GM12878 (cell line): ENCODE measurements at regions not wholly inside any gene's neighbourhood (a gene's known extent, or its start where the extent isn't known, plus 50 kb on each side); places are given as distances from the start of the nearest gene placed in this dataset.

Experiments
- ATAC-seq: fragments of 200-7000 bp; cut with Tn5 transposase; 3 replicates; pipeline ENCODE4 v1.9.1; 2020; ENCODE audit warnings: mild to moderate bottlenecking, moderate library complexity
- BruUV-seq: library from RNA; stranded (reverse); fragments of 400-500 nt; replicated peaks from 2 replicates; lab custom pipeline; 2021; lab: Mats Ljungman, UMichigan
- CTCF ChIA-PET: fragments of 300-600 bp; sonication (Branson Sonifier 250); formaldehyde crosslinking; extraction: SDS; loops from one replicate; lab custom pipeline; 2021; ENCODE audit warnings: inconsistent platforms; lab: Yijun Ruan, JAX
- POLR2A ChIA-PET: fragments of 350-600 bp; formaldehyde crosslinking; extraction: SDS; loops from one replicate; lab custom pipeline; 2021; ENCODE audit warnings: inconsistent platforms; lab: Charles Lee
- RAD21 ChIA-PET: fragments of 300-600 bp; sonication (Branson Sonifier 250); formaldehyde crosslinking; loops from one replicate; lab custom pipeline; 2023; ENCODE audit warnings: antibody characterized with exemption; ENCODE audit not compliant: unreplicated experiment; lab: Charles Lee
- SMC1A ChIA-PET: fragments of 300-600 bp; sonication (Branson Sonifier 250); formaldehyde crosslinking; loops from one replicate; lab custom pipeline; 2023; ENCODE audit not compliant: unreplicated experiment, uncharacterized antibody; lab: Charles Lee
- DNase-seq: peaks from one replicate; pipeline ENCODE4 v3.0.0-alpha.2; 2011; ENCODE audit warnings: low read depth, low spot score
- FAIRE-seq: peaks from 3 replicates; lab custom pipeline; 2011; peaks lifted over from hg19 to GRCh38; lab: Jason Lieb, UNC
- H2AFZ ChIP-seq: 2 replicates; pipeline ENCODE4 v1.6.0; 2011; ENCODE audit warnings: low read depth, low read length, control low read depth; ENCODE audit not compliant: control insufficient read depth
- H3K27ac ChIP-seq: 2 replicates; pipeline ENCODE4 v1.5.1; 2011; ENCODE audit warnings: control low read depth; ENCODE audit not compliant: control insufficient read depth, insufficient read depth
- H3K27me3 ChIP-seq, 2 experiments: replicated peaks in 1 of 2; 2 replicates each; pipeline versions ENCODE4 v1.6.0 to v1.6.1; 2011; ENCODE audit warnings: low read length in 1 of 2; ENCODE audit not compliant: control insufficient read depth in 2 of 2, insufficient read depth in 2 of 2
- H3K36me3 ChIP-seq, 2 experiments: 2 replicates each; pipeline ENCODE4 v1.5.1; 2011; ENCODE audit warnings: low read length in 1 of 2; ENCODE audit not compliant: control insufficient read depth in 2 of 2, insufficient read depth in 2 of 2
- H3K4me1 ChIP-seq: 2 replicates; pipeline ENCODE4 v1.6.1; 2011; ENCODE audit warnings: mild to moderate bottlenecking, low read length, moderate library complexity, mixed read lengths; ENCODE audit not compliant: control insufficient read depth, insufficient read depth
- H3K4me2 ChIP-seq: 2 replicates; pipeline ENCODE4 v1.6.0; 2011; ENCODE audit warnings: control low read depth; ENCODE audit not compliant: control insufficient read depth, insufficient read depth
- H3K4me3 ChIP-seq: fragments of 200-600 bp; sonication (generic); 2 replicates; pipeline ENCODE4 v1.5.1; 2016
- H3K79me2 ChIP-seq: 2 replicates; pipeline ENCODE4 v1.6.0; 2011; ENCODE audit warnings: low read length; ENCODE audit not compliant: control insufficient read depth, insufficient read depth
- H3K9ac ChIP-seq: 2 replicates; pipeline ENCODE4 v1.8.0; 2011; ENCODE audit warnings: low read length, control low read depth, mixed read lengths; ENCODE audit not compliant: control insufficient read depth, insufficient read depth
- H3K9me3 ChIP-seq: replicated peaks from 3 replicates; pipeline ENCODE4 v1.5.1; 2011; ENCODE audit warnings: mild to moderate bottlenecking, low read length; ENCODE audit not compliant: control insufficient read depth, insufficient read depth
- H4K20me1 ChIP-seq: 2 replicates; pipeline ENCODE4 v1.6.0; 2011; ENCODE audit not compliant: control insufficient read depth, insufficient read depth
- CHD2 ChIP-seq: IDR thresholded peaks from 2 replicates; pipeline ENCODE4 v1.6.1; 2011; ENCODE audit warnings: low read depth, low read length, improper control_type of control experiment, borderline replicate concordance
- HDAC2 ChIP-seq: fragments of 200-600 bp; sonication (generic); IDR thresholded peaks from 2 replicates; pipeline ENCODE4 v1.6.1; 2017
- JUND ChIP-seq: IDR thresholded peaks from 2 replicates; pipeline ENCODE4 v1.6.1; 2012; ENCODE audit warnings: low read depth, mild to moderate bottlenecking, low read length, improper control_type of control experiment, moderate library complexity
- NR2C1 ChIP-seq: fragments of 450-650 bp; IDR thresholded peaks from 2 replicates; pipeline ENCODE4 v1.6.1; 2017; ENCODE audit warnings: antibody characterized with exemption, mild to moderate bottlenecking, moderate library complexity
- NR2C2 ChIP-seq: IDR thresholded peaks from 2 replicates; pipeline ENCODE4 v1.6.1; 2011; ENCODE audit warnings: borderline replicate concordance, low read depth; ENCODE audit not compliant: control insufficient read depth, insufficient read length
- NR2F1 ChIP-seq: fragments of 450-650 bp; conservative IDR thresholded peaks from 2 replicates; pipeline ENCODE4 v1.6.1; 2017; ENCODE audit warnings: mild to moderate bottlenecking
- POLR2A ChIP-seq: IDR thresholded peaks from 2 replicates; pipeline ENCODE4 v1.6.1; 2011; ENCODE audit warnings: low read depth, mild to moderate bottlenecking, low read length
- RBBP5 ChIP-seq: fragments of 200-600 bp; sonication (generic); conservative IDR thresholded peaks from 2 replicates; pipeline ENCODE4 v1.6.1; 2016
- SMAD1 ChIP-seq: fragments of 450-650 bp; IDR thresholded peaks from 2 replicates; pipeline ENCODE4 v1.6.1; 2018; ENCODE audit warnings: mild to moderate bottlenecking, low read depth; ENCODE audit not compliant: partially characterized antibody
- STAT1 ChIP-seq: fragments of 450-650 bp; conservative IDR thresholded peaks from 2 replicates; pipeline ENCODE4 v1.6.1; 2014; ENCODE audit warnings: antibody characterized with exemption, mild to moderate bottlenecking
- YY1 ChIP-seq: IDR thresholded peaks from 2 replicates; pipeline ENCODE4 v1.6.1; 2011; ENCODE audit warnings: low read depth, mild to moderate bottlenecking, low read length
- ZSCAN29 ChIP-seq: fragments of 450-650 bp; IDR thresholded peaks from 2 replicates; pipeline ENCODE4 v1.6.1; 2017; ENCODE audit warnings: mild to moderate bottlenecking, moderate library complexity
- WGBS: methylation state at CpG from one replicate; pipeline ENCODE4 v1.1.6; 2016; ENCODE audit warnings: low lambda C conversion rate; ENCODE audit not compliant: insufficient replicate concordance, insufficient coverage; ENCODE audit errors: missing lambda C conversion rate; 5-methylcytosine and 5-hydroxymethylcytosine counted together
- in situ Hi-C: fragments of 300-500 bp; cut with MboI; formaldehyde crosslinking; loops from 9 replicates; pipeline ENCODE4 v1.14.3; 2018; ENCODE audit warnings: mixed read lengths
- intact Hi-C: fragments of 100-400 bp; cut with micrococcal nuclease; formaldehyde crosslinking; loops from one replicate; pipeline ENCODE4 v1.14.2; 2022; ENCODE audit not compliant: unreplicated experiment
- TF ChIP-seq, protein P1 (sequence below): IDR thresholded peaks from 2 replicates; pipeline ENCODE4 v1.6.1; 2012; ENCODE audit warnings: improper control_type of control experiment, low read depth, low read length; ENCODE audit not compliant: insufficient replicate concordance
- TF ChIP-seq, protein P2 (sequence below): fragments of 450-650 bp; IDR thresholded peaks from 2 replicates; pipeline ENCODE4 v1.6.1; 2014; ENCODE audit warnings: mild to moderate bottlenecking
- TF ChIP-seq, protein P3 (sequence below): fragments of 450-650 bp; IDR thresholded peaks from 2 replicates; pipeline ENCODE4 v1.6.1; 2017; ENCODE audit warnings: mild to moderate bottlenecking, low read depth, inconsistent platforms; ENCODE audit not compliant: poor library complexity, severe bottlenecking
- TF ChIP-seq, protein P4 (sequence below): IDR thresholded peaks from 2 replicates; pipeline ENCODE4 v1.6.1; 2011; ENCODE audit warnings: low read depth, mild to moderate bottlenecking, low read length, moderate library complexity, borderline replicate concordance; ENCODE audit errors: extremely low read depth

DNA sequence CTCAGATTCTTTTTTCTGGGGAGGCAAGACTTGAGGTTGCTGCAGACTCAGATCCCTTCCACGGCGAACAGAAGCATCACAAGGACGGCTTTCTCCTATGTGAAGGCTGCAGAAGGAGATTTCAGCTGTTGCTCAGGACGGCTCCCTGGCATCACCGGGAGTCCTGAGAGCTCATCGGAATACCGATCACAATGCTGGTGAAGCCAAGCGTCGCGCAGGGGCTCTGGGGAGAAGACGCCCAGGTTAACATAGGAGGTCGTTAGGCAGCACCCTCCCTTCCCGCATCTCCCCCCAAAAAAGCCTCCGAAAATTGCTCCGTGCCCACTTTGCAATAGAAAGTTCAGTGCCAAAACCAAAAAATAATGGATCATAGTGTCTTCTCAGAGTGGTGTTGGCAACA lies 127.2 kb upstream of the TMEM132D start:
- RAD21 ChIA-PET = no interaction called here
- Histone ChIP-seq H3K4me2 (no peak overlapping the region), H4K20me1 (no peaks in the 10 kb centered on the region), H2AFZ (no peak overlapping the region), H3K36me3 (no peaks in the 10 kb centered on the region), H3K4me1 (no peaks in the 10 kb centered on the region), H3K27me3 (no peaks in the 10 kb centered on the region), H3K27ac (no peak overlapping the region), H3K4me3 (no peak overlapping the region)
- no TSS peak for BruUV-seq
- DNase-seq (no peak), FAIRE-seq (no peak), ATAC-seq (no peak)
- intact Hi-C loops (no loop called here), in situ Hi-C loops (no loop called here)
- SMC1A ChIA-PET = no interaction called here
- TF ChIP-seq NR2C2 (no peak), YY1 (no peak), JUND (no peak), POLR2A (no peak), HDAC2 (no peak), RBBP5 (no peak), ZSCAN29 (no peak), SMAD1 (no peak), CHD2 (no peak), STAT1 (no peak), NR2F1 (no peak), NR2C1 (no peak)
- TF ChIP-seq, protein P1, sequence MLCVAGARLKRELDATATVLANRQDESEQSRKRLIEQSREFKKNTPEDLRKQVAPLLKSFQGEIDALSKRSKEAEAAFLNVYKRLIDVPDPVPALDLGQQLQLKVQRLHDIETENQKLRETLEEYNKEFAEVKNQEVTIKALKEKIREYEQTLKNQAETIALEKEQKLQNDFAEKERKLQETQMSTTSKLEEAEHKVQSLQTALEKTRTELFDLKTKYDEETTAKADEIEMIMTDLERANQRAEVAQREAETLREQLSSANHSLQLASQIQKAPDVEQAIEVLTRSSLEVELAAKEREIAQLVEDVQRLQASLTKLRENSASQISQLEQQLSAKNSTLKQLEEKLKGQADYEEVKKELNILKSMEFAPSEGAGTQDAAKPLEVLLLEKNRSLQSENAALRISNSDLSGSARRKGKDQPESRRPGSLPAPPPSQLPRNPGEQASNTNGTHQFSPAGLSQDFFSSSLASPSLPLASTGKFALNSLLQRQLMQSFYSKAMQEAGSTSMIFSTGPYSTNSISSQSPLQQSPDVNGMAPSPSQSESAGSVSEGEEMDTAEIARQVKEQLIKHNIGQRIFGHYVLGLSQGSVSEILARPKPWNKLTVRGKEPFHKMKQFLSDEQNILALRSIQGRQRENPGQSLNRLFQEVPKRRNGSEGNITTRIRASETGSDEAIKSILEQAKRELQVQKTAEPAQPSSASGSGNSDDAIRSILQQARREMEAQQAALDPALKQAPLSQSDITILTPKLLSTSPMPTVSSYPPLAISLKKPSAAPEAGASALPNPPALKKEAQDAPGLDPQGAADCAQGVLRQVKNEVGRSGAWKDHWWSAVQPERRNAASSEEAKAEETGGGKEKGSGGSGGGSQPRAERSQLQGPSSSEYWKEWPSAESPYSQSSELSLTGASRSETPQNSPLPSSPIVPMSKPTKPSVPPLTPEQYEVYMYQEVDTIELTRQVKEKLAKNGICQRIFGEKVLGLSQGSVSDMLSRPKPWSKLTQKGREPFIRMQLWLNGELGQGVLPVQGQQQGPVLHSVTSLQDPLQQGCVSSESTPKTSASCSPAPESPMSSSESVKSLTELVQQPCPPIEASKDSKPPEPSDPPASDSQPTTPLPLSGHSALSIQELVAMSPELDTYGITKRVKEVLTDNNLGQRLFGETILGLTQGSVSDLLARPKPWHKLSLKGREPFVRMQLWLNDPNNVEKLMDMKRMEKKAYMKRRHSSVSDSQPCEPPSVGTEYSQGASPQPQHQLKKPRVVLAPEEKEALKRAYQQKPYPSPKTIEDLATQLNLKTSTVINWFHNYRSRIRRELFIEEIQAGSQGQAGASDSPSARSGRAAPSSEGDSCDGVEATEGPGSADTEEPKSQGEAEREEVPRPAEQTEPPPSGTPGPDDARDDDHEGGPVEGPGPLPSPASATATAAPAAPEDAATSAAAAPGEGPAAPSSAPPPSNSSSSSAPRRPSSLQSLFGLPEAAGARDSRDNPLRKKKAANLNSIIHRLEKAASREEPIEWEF = no peak
- TF ChIP-seq, protein P2, sequence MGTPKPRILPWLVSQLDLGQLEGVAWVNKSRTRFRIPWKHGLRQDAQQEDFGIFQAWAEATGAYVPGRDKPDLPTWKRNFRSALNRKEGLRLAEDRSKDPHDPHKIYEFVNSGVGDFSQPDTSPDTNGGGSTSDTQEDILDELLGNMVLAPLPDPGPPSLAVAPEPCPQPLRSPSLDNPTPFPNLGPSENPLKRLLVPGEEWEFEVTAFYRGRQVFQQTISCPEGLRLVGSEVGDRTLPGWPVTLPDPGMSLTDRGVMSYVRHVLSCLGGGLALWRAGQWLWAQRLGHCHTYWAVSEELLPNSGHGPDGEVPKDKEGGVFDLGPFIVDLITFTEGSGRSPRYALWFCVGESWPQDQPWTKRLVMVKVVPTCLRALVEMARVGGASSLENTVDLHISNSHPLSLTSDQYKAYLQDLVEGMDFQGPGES = no peak
- TF ChIP-seq, protein P3, sequence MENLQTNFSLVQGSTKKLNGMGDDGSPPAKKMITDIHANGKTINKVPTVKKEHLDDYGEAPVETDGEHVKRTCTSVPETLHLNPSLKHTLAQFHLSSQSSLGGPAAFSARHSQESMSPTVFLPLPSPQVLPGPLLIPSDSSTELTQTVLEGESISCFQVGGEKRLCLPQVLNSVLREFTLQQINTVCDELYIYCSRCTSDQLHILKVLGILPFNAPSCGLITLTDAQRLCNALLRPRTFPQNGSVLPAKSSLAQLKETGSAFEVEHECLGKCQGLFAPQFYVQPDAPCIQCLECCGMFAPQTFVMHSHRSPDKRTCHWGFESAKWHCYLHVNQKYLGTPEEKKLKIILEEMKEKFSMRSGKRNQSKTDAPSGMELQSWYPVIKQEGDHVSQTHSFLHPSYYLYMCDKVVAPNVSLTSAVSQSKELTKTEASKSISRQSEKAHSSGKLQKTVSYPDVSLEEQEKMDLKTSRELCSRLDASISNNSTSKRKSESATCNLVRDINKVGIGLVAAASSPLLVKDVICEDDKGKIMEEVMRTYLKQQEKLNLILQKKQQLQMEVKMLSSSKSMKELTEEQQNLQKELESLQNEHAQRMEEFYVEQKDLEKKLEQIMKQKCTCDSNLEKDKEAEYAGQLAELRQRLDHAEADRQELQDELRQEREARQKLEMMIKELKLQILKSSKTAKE = no peak
- TF ChIP-seq, protein P4, sequence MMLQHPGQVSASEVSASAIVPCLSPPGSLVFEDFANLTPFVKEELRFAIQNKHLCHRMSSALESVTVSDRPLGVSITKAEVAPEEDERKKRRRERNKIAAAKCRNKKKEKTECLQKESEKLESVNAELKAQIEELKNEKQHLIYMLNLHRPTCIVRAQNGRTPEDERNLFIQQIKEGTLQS = no peak
- TF ChIP-seq, all 136 proteins: peak for 0
- Histone ChIP-seq H3K9me3 (no peaks in the 10 kb centered on the region), H3K9ac (no peak overlapping the region), H3K79me2 (no peaks in the 10 kb centered on the region)
- ChIA-PET POLR2A (no interaction called here), CTCF (interaction anchor here (1.3 to 2.7 kb wide), 6 partner anchors 9 to 717 kb away, joined by 3 to 11 read pairs (median 6); no protein-coding TSS in a partner anchor)
- 44% methylated on average over 15 of the region's 15 CpGs for WGBS
